Pancreas (tissue), 10 donors: ENCODE measurements at regions not wholly inside any gene's neighbourhood (a gene's known extent, or its start where the extent isn't known, plus 50 kb on each side); places are given as distances from the start of the nearest gene placed in this dataset.
A peak's percentile ranks its signal among the peaks of the same experiment; 100 is the strongest.

Source experiments
- ATAC-seq, 4 donors: fragments of 200-7000 bp; cut with Tn5 transposase; one replicate each; pipeline versions ENCODE4 v1.8.0 to v1.9.1; 2020; ENCODE audit warnings: mild to moderate bottlenecking in 4 of 4, moderate library complexity in 4 of 4
- DNase-seq, 6 donors: peaks; one replicate each; pipeline ENCODE4 v3.0.0-alpha.2; 2020
- FAIRE-seq: peaks from 2 replicates; lab custom pipeline; 2012; peaks lifted over from hg19 to GRCh38; lab: Jason Lieb, UNC
- H3K27ac ChIP-seq, 4 donors: fragments of 200-600 bp; sonication (generic); 1 replicate in 3 of 4; 2 replicates in 1 of 4; pipeline versions ENCODE4 v1.5.0 to v1.8.0; 2020
- H3K27me3 ChIP-seq, 4 donors: fragments of 200-600 bp; one replicate each; pipeline ENCODE4 v1.8.0; 2021
- H3K36me3 ChIP-seq, 3 donors: fragments of 200-600 bp; sonication (generic) in 1 of 3; one replicate each; pipeline versions ENCODE4 v1.5.0 to v1.8.0; 2020 to 2021
- H3K4me1 ChIP-seq, 3 donors: fragments of 200-600 bp; one replicate each; pipeline ENCODE4 v1.8.0; 2021
- H3K4me3 ChIP-seq, 4 donors: fragments of 200-600 bp; sonication (generic) in 2 of 4; one replicate each; pipeline versions ENCODE4 v1.5.0 to v1.8.0; 2020 to 2021
- H3K9me3 ChIP-seq, 4 donors: fragments of 200-600 bp; one replicate each; pipeline ENCODE4 v1.8.0; 2021
- CTCF ChIP-seq, 4 donors: fragments of 200-600 bp; sonication (generic) in 3 of 4; IDR thresholded peaks; one replicate each; pipeline versions ENCODE4 v1.5.0 to v1.8.0; 2021; ENCODE audit warnings: antibody characterized with exemption in 4 of 4
- WGBS, 2 donors: extraction: QIAGEN DNeasy Blood & Tissue Kit; methylation state at CpG; one replicate each; pipeline ENCODE4 v1.1.7; 2013; 5-methylcytosine and 5-hydroxymethylcytosine counted together
- intact Hi-C, 3 donors: fragments of 100-400 bp; cut with DNase I; formaldehyde crosslinking; loops; one replicate each; pipeline versions ENCODE4 v1.11.1 to v1.14.2; 2022
- donor health status: healthy with polysubstance abuse.
- donor health status: DM: no; HTN: no; CAD: no; lungs with moderate emphysema.
- donor health status: DM: no; HTN: no; CAD: no.
- donor health status: control.
- donor health status: control.
- donor health status: Bipolar disorder and iron deficiency.
- donor health status: DM: yes; HTN: yes; CAD: no.
- donor health status: DM: no; HTN: no; CAD: no.
- donor health status: DM: no; HTN: no; CAD: no.
- donor health status: DM: yes; HTN: yes; CAD: no.

- FAIRE-seq: no peak
- 46 to 91% methylated on average over 11 to 13 of the region's 13 CpGs for WGBS, 2 donors
- peak in 1 of 6 donors; percentile 23 for DNase-seq
Observed at GRCh38 chr22:48698618-48699017, 1129.1 kb downstream of the BRD1 start.

DNA sequence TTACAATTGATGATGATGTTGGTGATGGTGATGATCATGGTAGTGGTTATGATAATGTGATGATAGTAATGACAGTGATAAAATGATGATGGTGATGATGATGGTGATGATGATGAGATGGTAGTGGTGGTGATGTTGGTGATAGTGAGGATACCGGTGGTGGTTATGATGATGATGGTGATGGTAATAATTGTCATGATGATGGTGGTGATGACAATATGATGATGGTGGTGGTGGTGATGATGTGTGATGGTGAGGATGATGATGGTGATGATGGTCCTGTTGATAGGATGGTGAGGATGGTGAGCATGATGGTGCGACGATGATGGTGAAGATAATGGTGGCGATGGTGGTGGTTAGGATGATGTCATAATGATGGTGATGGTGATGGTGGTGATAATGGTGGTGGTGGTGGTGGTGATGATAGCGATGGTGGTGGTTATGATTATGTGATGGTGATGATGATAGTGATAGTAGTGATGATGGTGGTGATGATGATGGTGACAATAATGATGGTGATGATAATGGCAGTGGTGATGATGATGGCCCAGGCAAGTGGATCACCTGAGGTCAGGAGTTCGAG lies 1129.9 kb downstream of the BRD1 start:
- 86 to 93% methylated on average over 6 of the region's 6 CpGs for WGBS, 2 donors

More at GRCh38 chr22:48698618-48699017, 1129.1 kb downstream of the BRD1 start:
- Histone ChIP-seq H3K9me3 (no peaks in the 10 kb centered on the region), H3K36me3 (no peaks in the 10 kb centered on the region), H3K4me3 (no peak overlapping the region), H3K4me1 (no peaks in the 10 kb centered on the region), H3K27ac (no peak overlapping the region), H3K27me3 (no peaks in the 10 kb centered on the region)
- intact Hi-C loops: no loop called here
- no peak for ATAC-seq
- TF ChIP-seq CTCF (IDR thresholded peaks at IDR 0.05): no peak

DNA sequence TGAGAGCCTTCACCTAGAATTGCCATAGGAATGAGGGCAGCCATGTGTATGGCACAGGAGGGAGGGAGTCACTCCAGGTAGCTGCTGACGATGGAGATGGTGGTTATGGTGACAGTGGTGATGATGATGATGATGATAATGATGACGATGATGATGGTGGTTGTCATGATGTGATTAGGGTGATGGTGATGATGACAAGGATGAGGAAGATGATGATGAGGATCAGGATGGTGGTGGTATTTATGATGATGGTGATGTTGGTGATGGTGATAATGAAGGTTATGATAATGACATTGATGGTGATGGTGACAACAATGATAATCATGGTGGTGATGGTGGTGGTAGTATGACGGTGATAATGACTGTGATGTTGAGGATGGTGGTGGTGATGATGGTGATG lies 1130.5 kb downstream of the BRD1 start:
- 55 to 62% methylated on average over 3 of the region's 3 CpGs for WGBS, 2 donors
- FAIRE-seq (no peak), ATAC-seq (no peak), DNase-seq (no peak)
- intact Hi-C loops: no loop called here
- Histone ChIP-seq H3K36me3 (no peaks in the 10 kb centered on the region), H3K4me1 (no peaks in the 10 kb centered on the region), H3K27me3 (no peaks in the 10 kb centered on the region), H3K4me3 (no peak overlapping the region), H3K9me3 (no peaks in the 10 kb centered on the region), H3K27ac (no peak overlapping the region)
- no peak for TF ChIP-seq CTCF (IDR thresholded peaks at IDR 0.05)

More for the DNA sequence above, 1129.9 kb downstream of the BRD1 start:
- Histone ChIP-seq H3K4me1 (no peaks in the 10 kb centered on the region), H3K27me3 (no peaks in the 10 kb centered on the region), H3K4me3 (no peak overlapping the region), H3K27ac (no peak overlapping the region), H3K36me3 (no peaks in the 10 kb centered on the region), H3K9me3 (no peaks in the 10 kb centered on the region)
- ATAC-seq (no peak), DNase-seq (no peak), FAIRE-seq (no peak)
- TF ChIP-seq CTCF (IDR thresholded peaks at IDR 0.05): no peak
- intact Hi-C loops: no loop called here

GRCh38 chr22:48696371-48696770 lies 1131.3 kb downstream of the BRD1 start:
- WGBS, 2 donors: 47 to 81% methylated on average over 4 of the region's 4 CpGs
- no peak overlapping the region for H3K27ac ChIP-seq
- no peaks in the 10 kb centered on the region for H3K36me3 ChIP-seq
- FAIRE-seq: no peak
- no peaks in the 10 kb centered on the region for H3K27me3 ChIP-seq
- no peaks in the 10 kb centered on the region for H3K4me1 ChIP-seq
- no peak for TF ChIP-seq CTCF (IDR thresholded peaks at IDR 0.05)
- intact Hi-C loops: no loop called here
- no peak overlapping the region for H3K4me3 ChIP-seq
- no peaks in the 10 kb centered on the region for H3K9me3 ChIP-seq
- DNase-seq: peak in 2 of 6 donors; percentile 4 to 17
- ATAC-seq: no peak

GRCh38 chr22:48695731-48696305 lies 1131.9 kb downstream of the BRD1 start:
- no peak overlapping the region for H3K27ac ChIP-seq
- no peak overlapping the region for H3K4me3 ChIP-seq
- intact Hi-C loops: no loop called here
- H3K27me3 ChIP-seq: no peaks in the 10 kb centered on the region
- H3K9me3 ChIP-seq: no peaks in the 10 kb centered on the region
- FAIRE-seq: no peak
- H3K4me1 ChIP-seq: no peaks in the 10 kb centered on the region
- WGBS, 2 donors: 50 to 83% methylated on average over 19 of the region's 19 CpGs
- TF ChIP-seq CTCF (IDR thresholded peaks at IDR 0.05): no peak
- ATAC-seq: no peak
- DNase-seq: peak in 1 of 6 donors; percentile 20
- no peaks in the 10 kb centered on the region for H3K36me3 ChIP-seq
